ENCODE measurements at regions not wholly inside any gene's neighbourhood (a gene's known extent, or its start where the extent isn't known, plus 50 kb on each side); places are given as distances from the start of the nearest gene placed in this dataset.
A peak's percentile ranks its signal among the peaks of the same experiment; 100 is the strongest.

GRCh38 chr1:70635868-70636267 lies 224.8 kb downstream of the CTH start:
- DNase-seq (ENCODE audit: insufficient read length, low spot score) (no peak), FAIRE-seq (no peak)
- no peak for TF ChIP-seq POLR2A (IDR thresholded peaks at IDR 0.05; ENCODE audit: low read depth, low read length)
- TF ChIP-seq TAF1 (IDR thresholded peaks at IDR 0.05; ENCODE audit: low read depth, low read length): no peak
- TF ChIP-seq SPI1 (IDR thresholded peaks at IDR 0.05; ENCODE audit: low read depth, low read length): no peak
- TF ChIP-seq POLR2AphosphoS5 (IDR thresholded peaks at IDR 0.05; ENCODE audit: low read depth, low read length): no peak
- no peak for TF ChIP-seq PAX5 (IDR thresholded peaks at IDR 0.05; ENCODE audit: insufficient read depth, low read length, severe bottlenecking)
- TF ChIP-seq POU2F2 (IDR thresholded peaks at IDR 0.05; ENCODE audit: low read depth, low read length): no peak

GRCh38 chr1:70641868-70642267 lies 230.8 kb downstream of the CTH start:
- TF ChIP-seq POU2F2 (IDR thresholded peaks at IDR 0.05; ENCODE audit: low read depth, low read length): no peak
- TF ChIP-seq POLR2A (IDR thresholded peaks at IDR 0.05; ENCODE audit: low read depth, low read length): no peak
- no peak for TF ChIP-seq TAF1 (IDR thresholded peaks at IDR 0.05; ENCODE audit: low read depth, low read length)
- TF ChIP-seq SPI1 (IDR thresholded peaks at IDR 0.05; ENCODE audit: low read depth, low read length): no peak
- no peak for TF ChIP-seq POLR2AphosphoS5 (IDR thresholded peaks at IDR 0.05; ENCODE audit: low read depth, low read length)
- TF ChIP-seq PAX5 (IDR thresholded peaks at IDR 0.05; ENCODE audit: insufficient read depth, low read length, severe bottlenecking): no peak
- FAIRE-seq: no peak
- DNase-seq (ENCODE audit: insufficient read length, low spot score): no peak

- no peak for FAIRE-seq
- no peak for DNase-seq (ENCODE audit: insufficient read length, low spot score)
- TF ChIP-seq SPI1 (IDR thresholded peaks at IDR 0.05; ENCODE audit: low read depth, low read length): no peak
- no peak for TF ChIP-seq PAX5 (IDR thresholded peaks at IDR 0.05; ENCODE audit: insufficient read depth, low read length, severe bottlenecking)
- TF ChIP-seq TAF1 (IDR thresholded peaks at IDR 0.05; ENCODE audit: low read depth, low read length): no peak
- TF ChIP-seq POU2F2 (IDR thresholded peaks at IDR 0.05; ENCODE audit: low read depth, low read length): no peak
- TF ChIP-seq POLR2AphosphoS5 (IDR thresholded peaks at IDR 0.05; ENCODE audit: low read depth, low read length): no peak
- no peak for TF ChIP-seq POLR2A (IDR thresholded peaks at IDR 0.05; ENCODE audit: low read depth, low read length)
These were observed 245.3 kb downstream of the CTH start for GRCh38 chr1:70656361-70656760.

GRCh38 chr1:70659891-70660290 lies 248.8 kb downstream of the CTH start:
- FAIRE-seq (no peak), DNase-seq (ENCODE audit: insufficient read length, low spot score) (no peak)
- TF ChIP-seq TAF1 (IDR thresholded peaks at IDR 0.05; ENCODE audit: low read depth, low read length) (no peak), POLR2A (IDR thresholded peaks at IDR 0.05; ENCODE audit: low read depth, low read length) (no peak), POU2F2 (IDR thresholded peaks at IDR 0.05; ENCODE audit: low read depth, low read length) (no peak), SPI1 (IDR thresholded peaks at IDR 0.05; ENCODE audit: low read depth, low read length) (no peak), PAX5 (IDR thresholded peaks at IDR 0.05; ENCODE audit: insufficient read depth, low read length, severe bottlenecking) (no peak), POLR2AphosphoS5 (IDR thresholded peaks at IDR 0.05; ENCODE audit: low read depth, low read length) (no peak)

GRCh38 chr1:70666381-70667140 lies 255.5 kb downstream of the CTH start:
- TF ChIP-seq SPI1 (IDR thresholded peaks at IDR 0.05; ENCODE audit: low read depth, low read length) (no peak), TAF1 (IDR thresholded peaks at IDR 0.05; ENCODE audit: low read depth, low read length) (no peak), POU2F2 (IDR thresholded peaks at IDR 0.05; ENCODE audit: low read depth, low read length) (no peak), POLR2A (IDR thresholded peaks at IDR 0.05; ENCODE audit: low read depth, low read length) (no peak), PAX5 (IDR thresholded peaks at IDR 0.05; ENCODE audit: insufficient read depth, low read length, severe bottlenecking) (no peak), POLR2AphosphoS5 (IDR thresholded peaks at IDR 0.05; ENCODE audit: low read depth, low read length) (no peak)
- FAIRE-seq (no peak), DNase-seq (ENCODE audit: insufficient read length, low spot score) (no peak)

GRCh38 chr1:70667494-70668170 lies 256.6 kb downstream of the CTH start:
- no peak for FAIRE-seq
- no peak for DNase-seq (ENCODE audit: insufficient read length, low spot score)
- no peak for TF ChIP-seq TAF1 (IDR thresholded peaks at IDR 0.05; ENCODE audit: low read depth, low read length)
- TF ChIP-seq PAX5 (IDR thresholded peaks at IDR 0.05; ENCODE audit: insufficient read depth, low read length, severe bottlenecking): no peak
- no peak for TF ChIP-seq POLR2AphosphoS5 (IDR thresholded peaks at IDR 0.05; ENCODE audit: low read depth, low read length)
- no peak for TF ChIP-seq POLR2A (IDR thresholded peaks at IDR 0.05; ENCODE audit: low read depth, low read length)
- no peak for TF ChIP-seq POU2F2 (IDR thresholded peaks at IDR 0.05; ENCODE audit: low read depth, low read length)
- no peak for TF ChIP-seq SPI1 (IDR thresholded peaks at IDR 0.05; ENCODE audit: low read depth, low read length)

GRCh38 chr1:70671006-70671405 lies 259.9 kb downstream of the CTH start:
- FAIRE-seq (no peak), DNase-seq (ENCODE audit: insufficient read length, low spot score) (no peak)
- TF ChIP-seq PAX5 (IDR thresholded peaks at IDR 0.05; ENCODE audit: insufficient read depth, low read length, severe bottlenecking): no peak
- no peak for TF ChIP-seq TAF1 (IDR thresholded peaks at IDR 0.05; ENCODE audit: low read depth, low read length)
- no peak for TF ChIP-seq POLR2A (IDR thresholded peaks at IDR 0.05; ENCODE audit: low read depth, low read length)
- TF ChIP-seq SPI1 (IDR thresholded peaks at IDR 0.05; ENCODE audit: low read depth, low read length): no peak
- no peak for TF ChIP-seq POLR2AphosphoS5 (IDR thresholded peaks at IDR 0.05; ENCODE audit: low read depth, low read length)

- no peak for TF ChIP-seq SPI1 (IDR thresholded peaks at IDR 0.05; ENCODE audit: low read depth, low read length)
- no peak for TF ChIP-seq POLR2AphosphoS5 (IDR thresholded peaks at IDR 0.05; ENCODE audit: low read depth, low read length)
- no peak for TF ChIP-seq PAX5 (IDR thresholded peaks at IDR 0.05; ENCODE audit: insufficient read depth, low read length, severe bottlenecking)
- no peak for TF ChIP-seq POU2F2 (IDR thresholded peaks at IDR 0.05; ENCODE audit: low read depth, low read length)
- no peak for TF ChIP-seq TAF1 (IDR thresholded peaks at IDR 0.05; ENCODE audit: low read depth, low read length)
- no peak for TF ChIP-seq POLR2A (IDR thresholded peaks at IDR 0.05; ENCODE audit: low read depth, low read length)
- no peak for FAIRE-seq
- no peak for DNase-seq (ENCODE audit: insufficient read length, low spot score)
These were observed 261.4 kb downstream of the CTH start for GRCh38 chr1:70672442-70672888.

- no peak for TF ChIP-seq POLR2AphosphoS5 (IDR thresholded peaks at IDR 0.05; ENCODE audit: low read depth, low read length)
- no peak for TF ChIP-seq SPI1 (IDR thresholded peaks at IDR 0.05; ENCODE audit: low read depth, low read length)
- no peak for TF ChIP-seq TAF1 (IDR thresholded peaks at IDR 0.05; ENCODE audit: low read depth, low read length)
- TF ChIP-seq POU2F2 (IDR thresholded peaks at IDR 0.05; ENCODE audit: low read depth, low read length): no peak
- TF ChIP-seq POLR2A (IDR thresholded peaks at IDR 0.05; ENCODE audit: low read depth, low read length): no peak
- TF ChIP-seq PAX5 (IDR thresholded peaks at IDR 0.05; ENCODE audit: insufficient read depth, low read length, severe bottlenecking): no peak
- peak; percentile 51 for FAIRE-seq
- DNase-seq (ENCODE audit: insufficient read length, low spot score): no peak
These were observed 264.0 kb downstream of the CTH start for GRCh38 chr1:70674941-70675685.

Data from GM12891 (cell line).